ENCODE measurements at regions not wholly inside any gene's neighbourhood (a gene's known extent, or its start where the extent isn't known, plus 50 kb on each side); places are given as distances from the start of the nearest gene placed in this dataset.
"Not testable (repeated sequence)": the region's sequence is repeated elsewhere in the genome, so short reads cannot be mapped to it uniquely, and the experiment has no call there.

GRCh38 chr14:106712513-106712912 is 1186.1 kb downstream of the TMEM121 start:
- DNase-seq (ENCODE audit: low read depth) = not testable (repeated sequence)

GRCh38 chr14:106714446-106715428 is 1188.4 kb downstream of the TMEM121 start:
- not testable (repeated sequence) for H3K4me1 ChIP-seq (ENCODE audit: control insufficient read depth, insufficient read depth, low read length); DNase-seq (ENCODE audit: low read depth); H3K4me3 ChIP-seq (ENCODE audit: low read length); H3K9me3 ChIP-seq (ENCODE audit: control insufficient read depth, low read length); H3K9ac ChIP-seq (ENCODE audit: low read length); H3K36me3 ChIP-seq (ENCODE audit: control insufficient read depth, insufficient read depth, low read length, severe bottlenecking); H3K27me3 ChIP-seq (replicated peaks; ENCODE audit: control insufficient read depth, insufficient read depth, low read length)

More at GRCh38 chr14:106712513-106712912, 1186.1 kb downstream of the TMEM121 start:
- H3K4me3 ChIP-seq (ENCODE audit: low read length); H3K9ac ChIP-seq (ENCODE audit: low read length); H3K27me3 ChIP-seq (replicated peaks; ENCODE audit: control insufficient read depth, insufficient read depth, low read length); H3K9me3 ChIP-seq (ENCODE audit: control insufficient read depth, low read length); H3K36me3 ChIP-seq (ENCODE audit: control insufficient read depth, insufficient read depth, low read length, severe bottlenecking); H3K4me1 ChIP-seq (ENCODE audit: control insufficient read depth, insufficient read depth, low read length): not testable (repeated sequence)

- H3K9ac ChIP-seq (ENCODE audit: low read length); H3K4me3 ChIP-seq (ENCODE audit: low read length); H3K9me3 ChIP-seq (ENCODE audit: control insufficient read depth, low read length); DNase-seq (ENCODE audit: low read depth); H3K36me3 ChIP-seq (ENCODE audit: control insufficient read depth, insufficient read depth, low read length, severe bottlenecking); H3K27me3 ChIP-seq (replicated peaks; ENCODE audit: control insufficient read depth, insufficient read depth, low read length); H3K4me1 ChIP-seq (ENCODE audit: control insufficient read depth, insufficient read depth, low read length): not testable (repeated sequence)
These were observed 1191.2 kb downstream of the TMEM121 start for GRCh38 chr14:106717544-106717943.

GRCh38 chr14:106719880-106720279 is 1193.5 kb downstream of the TMEM121 start:
- not testable (repeated sequence) for DNase-seq (ENCODE audit: low read depth); H3K36me3 ChIP-seq (ENCODE audit: control insufficient read depth, insufficient read depth, low read length, severe bottlenecking); H3K4me3 ChIP-seq (ENCODE audit: low read length)

GRCh38 chr14:106721926-106722325 is 1195.5 kb downstream of the TMEM121 start:
- not testable (repeated sequence) for H3K27me3 ChIP-seq (replicated peaks; ENCODE audit: control insufficient read depth, insufficient read depth, low read length); H3K9me3 ChIP-seq (ENCODE audit: control insufficient read depth, low read length); DNase-seq (ENCODE audit: low read depth); H3K4me1 ChIP-seq (ENCODE audit: control insufficient read depth, insufficient read depth, low read length); H3K4me3 ChIP-seq (ENCODE audit: low read length); H3K9ac ChIP-seq (ENCODE audit: low read length); H3K36me3 ChIP-seq (ENCODE audit: control insufficient read depth, insufficient read depth, low read length, severe bottlenecking)

More at GRCh38 chr14:106719880-106720279, 1193.5 kb downstream of the TMEM121 start:
- H3K9ac ChIP-seq (ENCODE audit: low read length); H3K4me1 ChIP-seq (ENCODE audit: control insufficient read depth, insufficient read depth, low read length); H3K27me3 ChIP-seq (replicated peaks; ENCODE audit: control insufficient read depth, insufficient read depth, low read length); H3K9me3 ChIP-seq (ENCODE audit: control insufficient read depth, low read length): not testable (repeated sequence)

- not testable (repeated sequence) for H3K9ac ChIP-seq (ENCODE audit: low read length); H3K4me3 ChIP-seq (ENCODE audit: low read length); H3K4me1 ChIP-seq (ENCODE audit: control insufficient read depth, insufficient read depth, low read length); DNase-seq (ENCODE audit: low read depth); H3K27me3 ChIP-seq (replicated peaks; ENCODE audit: control insufficient read depth, insufficient read depth, low read length); H3K9me3 ChIP-seq (ENCODE audit: control insufficient read depth, low read length); H3K36me3 ChIP-seq (ENCODE audit: control insufficient read depth, insufficient read depth, low read length, severe bottlenecking)
These were observed 1196.7 kb downstream of the TMEM121 start for GRCh38 chr14:106722813-106723687.

- not testable (repeated sequence) for H3K4me3 ChIP-seq (ENCODE audit: low read length); H3K27me3 ChIP-seq (replicated peaks; ENCODE audit: control insufficient read depth, insufficient read depth, low read length); H3K36me3 ChIP-seq (ENCODE audit: control insufficient read depth, insufficient read depth, low read length, severe bottlenecking); H3K4me1 ChIP-seq (ENCODE audit: control insufficient read depth, insufficient read depth, low read length); H3K9ac ChIP-seq (ENCODE audit: low read length); DNase-seq (ENCODE audit: low read depth); H3K9me3 ChIP-seq (ENCODE audit: control insufficient read depth, low read length)
These were observed 1201.6 kb downstream of the TMEM121 start for GRCh38 chr14:106727962-106728361.

GRCh38 chr14:106728611-106729010 is 1202.2 kb downstream of the TMEM121 start:
- Histone ChIP-seq H3K27me3 (replicated peaks; ENCODE audit: control insufficient read depth, insufficient read depth, low read length) (no peaks in the 10 kb centered on the region), H3K4me1 (ENCODE audit: control insufficient read depth, insufficient read depth, low read length) (no peaks in the 10 kb centered on the region), H3K4me3 (ENCODE audit: low read length) (no peak overlapping the region), H3K36me3 (ENCODE audit: control insufficient read depth, insufficient read depth, low read length, severe bottlenecking) (no peaks in the 10 kb centered on the region), H3K9me3 (ENCODE audit: control insufficient read depth, low read length) (no peaks in the 10 kb centered on the region), H3K9ac (ENCODE audit: low read length) (no peak overlapping the region)
- DNase-seq (ENCODE audit: low read depth) = no peak

GRCh38 chr14:106729551-106729950 is 1203.2 kb downstream of the TMEM121 start:
- DNase-seq (ENCODE audit: low read depth) = no peak
- H3K36me3 ChIP-seq (ENCODE audit: control insufficient read depth, insufficient read depth, low read length, severe bottlenecking) = no peaks in the 10 kb centered on the region
- no peak overlapping the region for H3K4me3 ChIP-seq (ENCODE audit: low read length)
- no peaks in the 10 kb centered on the region for H3K4me1 ChIP-seq (ENCODE audit: control insufficient read depth, insufficient read depth, low read length)
- H3K27me3 ChIP-seq (replicated peaks; ENCODE audit: control insufficient read depth, insufficient read depth, low read length) = no peaks in the 10 kb centered on the region
- H3K9me3 ChIP-seq (ENCODE audit: control insufficient read depth, low read length) = no peaks in the 10 kb centered on the region
- H3K9ac ChIP-seq (ENCODE audit: low read length) = no peak overlapping the region

GRCh38 chr14:106733771-106734170 is 1207.4 kb downstream of the TMEM121 start:
- H3K4me3 ChIP-seq (ENCODE audit: low read length) = no peak overlapping the region

GRCh38 chr14:106737021-106737420 is 1210.6 kb downstream of the TMEM121 start:
- Histone ChIP-seq H3K9me3 (ENCODE audit: control insufficient read depth, low read length) (no peaks in the 10 kb centered on the region), H3K36me3 (ENCODE audit: control insufficient read depth, insufficient read depth, low read length, severe bottlenecking) (no peaks in the 10 kb centered on the region), H3K9ac (ENCODE audit: low read length) (no peak overlapping the region), H3K4me3 (ENCODE audit: low read length) (no peak overlapping the region), H3K27me3 (replicated peaks; ENCODE audit: control insufficient read depth, insufficient read depth, low read length) (no peaks in the 10 kb centered on the region), H3K4me1 (ENCODE audit: control insufficient read depth, insufficient read depth, low read length) (no peaks in the 10 kb centered on the region)
- DNase-seq (ENCODE audit: low read depth) = no peak

More at GRCh38 chr14:106733771-106734170, 1207.4 kb downstream of the TMEM121 start:
- no peaks in the 10 kb centered on the region for H3K9me3 ChIP-seq (ENCODE audit: control insufficient read depth, low read length)
- no peak for DNase-seq (ENCODE audit: low read depth)
- no peak overlapping the region for H3K9ac ChIP-seq (ENCODE audit: low read length)
- no peaks in the 10 kb centered on the region for H3K27me3 ChIP-seq (replicated peaks; ENCODE audit: control insufficient read depth, insufficient read depth, low read length)
- no peaks in the 10 kb centered on the region for H3K4me1 ChIP-seq (ENCODE audit: control insufficient read depth, insufficient read depth, low read length)
- H3K36me3 ChIP-seq (ENCODE audit: control insufficient read depth, insufficient read depth, low read length, severe bottlenecking) = no peaks in the 10 kb centered on the region
